ENCODE measurements at regions not wholly inside any gene's neighbourhood (a gene's known extent, or its start where the extent isn't known, plus 50 kb on each side); places are given as distances from the start of the nearest gene placed in this dataset.

GRCh38 chr5:83777856-83778255 is 57.2 kb upstream of the HAPLN1 start:
- TF ChIP-seq CTCF (IDR thresholded peaks at IDR 0.05 in 8 of 11, conservative IDR thresholded peaks at IDR 0.05 in 3 of 11) = no peak
- no peak for TF ChIP-seq POLR2A (IDR thresholded peaks at IDR 0.05)

Data from spleen (tissue), 7 donors.